ENCODE measurements at regions not wholly inside any gene's neighbourhood (a gene's known extent, or its start where the extent isn't known, plus 50 kb on each side); places are given as distances from the start of the nearest gene placed in this dataset.

GRCh38 chr2:49643149-49643548 lies 488.8 kb upstream of the FSHR start:
- no peaks in the 10 kb centered on the region for H3K9me3 Mint-ChIP-seq
- H3K27ac Mint-ChIP-seq = no peak overlapping the region
- Histone ChIP-seq H3K4me3 (ENCODE audit: low read length) (no peak overlapping the region), H3K36me3 (ENCODE audit: control insufficient read depth, insufficient read depth, low read length) (no peaks in the 10 kb centered on the region), H3K9ac (ENCODE audit: extremely low read depth, low read length, poor library complexity, severe bottlenecking) (no peak overlapping the region), H3K9me3 (ENCODE audit: control insufficient read depth, low read length) (no peaks in the 10 kb centered on the region), H3K27ac (ENCODE audit: low read depth, low read length) (no peak overlapping the region), H3K4me1 (ENCODE audit: control insufficient read depth, insufficient read depth, low read length) (no peaks in the 10 kb centered on the region), H3K27me3 (ENCODE audit: control insufficient read depth, insufficient read depth, low read length, poor library complexity, severe bottlenecking) (no peaks in the 10 kb centered on the region)
- DNase-seq = no peak
- WGBS, 2 experiments (ENCODE audit: insufficient coverage in 1 of 2, insufficient read length in 1 of 2) = 82 to 100% methylated on average over 1 to 2 of the region's 2 CpGs
- no peak for TF ChIP-seq CTCF (conservative IDR thresholded peaks at IDR 0.05)
- no peak overlapping the region for H3K4me3 Mint-ChIP-seq
- no peaks in the 10 kb centered on the region for H3K36me3 Mint-ChIP-seq (ENCODE audit: low read depth)
- H3K27me3 Mint-ChIP-seq (ENCODE audit: insufficient read depth) = no peaks in the 10 kb centered on the region
- no peaks in the 10 kb centered on the region for H3K4me1 Mint-ChIP-seq

GRCh38 chr2:49640630-49641029 lies 486.3 kb upstream of the FSHR start:
- Mint-ChIP-seq H3K9me3 (no peaks in the 10 kb centered on the region), H3K27ac (no peak overlapping the region), H3K4me1 (no peaks in the 10 kb centered on the region), H3K4me3 (no peak overlapping the region), H3K27me3 (ENCODE audit: insufficient read depth) (no peaks in the 10 kb centered on the region), H3K36me3 (ENCODE audit: low read depth) (no peaks in the 10 kb centered on the region)
- Histone ChIP-seq H3K9me3 (ENCODE audit: control insufficient read depth, low read length) (no peaks in the 10 kb centered on the region), H3K4me1 (ENCODE audit: control insufficient read depth, insufficient read depth, low read length) (no peaks in the 10 kb centered on the region), H3K36me3 (ENCODE audit: control insufficient read depth, insufficient read depth, low read length) (no peaks in the 10 kb centered on the region), H3K27ac (ENCODE audit: low read depth, low read length) (no peak overlapping the region), H3K4me3 (ENCODE audit: low read length) (no peak overlapping the region), H3K9ac (ENCODE audit: extremely low read depth, low read length, poor library complexity, severe bottlenecking) (no peak overlapping the region), H3K27me3 (ENCODE audit: control insufficient read depth, insufficient read depth, low read length, poor library complexity, severe bottlenecking) (no peaks in the 10 kb centered on the region)
- WGBS, 2 experiments (ENCODE audit: insufficient coverage in 1 of 2, insufficient read length in 1 of 2) = 80% methylated on average over 1 of the region's 1 CpG; no CpG with 5 or more reads in 1 of the 2 experiments
- no peak for TF ChIP-seq CTCF (conservative IDR thresholded peaks at IDR 0.05)
- no peak for DNase-seq

GRCh38 chr2:49621016-49621415 lies 466.7 kb upstream of the FSHR start:
- Histone ChIP-seq H3K4me3 (ENCODE audit: low read length) (no peak overlapping the region), H3K27ac (ENCODE audit: low read depth, low read length) (no peak overlapping the region), H3K27me3 (ENCODE audit: control insufficient read depth, insufficient read depth, low read length, poor library complexity, severe bottlenecking) (no peaks in the 10 kb centered on the region), H3K4me1 (ENCODE audit: control insufficient read depth, insufficient read depth, low read length) (no peaks in the 10 kb centered on the region), H3K9ac (ENCODE audit: extremely low read depth, low read length, poor library complexity, severe bottlenecking) (no peak overlapping the region), H3K36me3 (ENCODE audit: control insufficient read depth, insufficient read depth, low read length) (no peaks in the 10 kb centered on the region), H3K9me3 (ENCODE audit: control insufficient read depth, low read length) (no peaks in the 10 kb centered on the region)
- 60 to 80% methylated on average over 1 to 2 of the region's 2 CpGs for WGBS, 2 experiments (ENCODE audit: insufficient coverage in 1 of 2, insufficient read length in 1 of 2)
- no peaks in the 10 kb centered on the region for H3K27me3 Mint-ChIP-seq (ENCODE audit: insufficient read depth)
- H3K9me3 Mint-ChIP-seq = no peaks in the 10 kb centered on the region
- no peak overlapping the region for H3K4me3 Mint-ChIP-seq
- DNase-seq = no peak
- no peak for TF ChIP-seq CTCF (conservative IDR thresholded peaks at IDR 0.05)
- H3K4me1 Mint-ChIP-seq = peaks cover 14% of the 10 kb centered on the region
- no peaks in the 10 kb centered on the region for H3K36me3 Mint-ChIP-seq (ENCODE audit: low read depth)
- H3K27ac Mint-ChIP-seq = no peak overlapping the region
